ENCODE measurements at regions not wholly inside any gene's neighbourhood (a gene's known extent, or its start where the extent isn't known, plus 50 kb on each side); places are given as distances from the start of the nearest gene placed in this dataset.

DNA sequence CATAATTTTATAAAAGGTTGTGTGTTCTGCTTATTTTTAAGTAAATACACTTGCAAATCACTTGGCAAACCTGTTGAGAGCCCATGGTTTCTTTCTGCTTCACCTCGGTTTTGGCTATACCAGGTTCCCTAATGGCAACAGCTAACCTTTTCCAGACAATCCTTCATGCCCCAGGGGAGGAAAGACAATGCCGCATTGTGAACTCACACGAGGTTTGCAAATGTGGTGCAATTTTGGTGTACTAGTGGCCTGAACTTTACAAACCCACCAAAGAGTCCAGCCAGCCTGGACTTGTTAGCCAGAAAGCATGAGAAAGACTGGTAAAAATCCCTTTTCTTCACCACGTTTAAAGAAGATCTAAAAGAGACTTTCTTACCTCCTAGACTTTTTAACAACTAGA is 84.8 kb upstream of the SOX4 start:
- Histone ChIP-seq H3K4me3 (no peak overlapping the region), H3K27me3 (no peaks in the 10 kb centered on the region), H3K9me3 (ENCODE audit: low read depth) (no peaks in the 10 kb centered on the region), H3K27ac (no peak overlapping the region), H3K4me1 (ENCODE audit: low read depth) (no peaks in the 10 kb centered on the region), H3K36me3 (no peaks in the 10 kb centered on the region)
- TF ChIP-seq, protein P1, sequence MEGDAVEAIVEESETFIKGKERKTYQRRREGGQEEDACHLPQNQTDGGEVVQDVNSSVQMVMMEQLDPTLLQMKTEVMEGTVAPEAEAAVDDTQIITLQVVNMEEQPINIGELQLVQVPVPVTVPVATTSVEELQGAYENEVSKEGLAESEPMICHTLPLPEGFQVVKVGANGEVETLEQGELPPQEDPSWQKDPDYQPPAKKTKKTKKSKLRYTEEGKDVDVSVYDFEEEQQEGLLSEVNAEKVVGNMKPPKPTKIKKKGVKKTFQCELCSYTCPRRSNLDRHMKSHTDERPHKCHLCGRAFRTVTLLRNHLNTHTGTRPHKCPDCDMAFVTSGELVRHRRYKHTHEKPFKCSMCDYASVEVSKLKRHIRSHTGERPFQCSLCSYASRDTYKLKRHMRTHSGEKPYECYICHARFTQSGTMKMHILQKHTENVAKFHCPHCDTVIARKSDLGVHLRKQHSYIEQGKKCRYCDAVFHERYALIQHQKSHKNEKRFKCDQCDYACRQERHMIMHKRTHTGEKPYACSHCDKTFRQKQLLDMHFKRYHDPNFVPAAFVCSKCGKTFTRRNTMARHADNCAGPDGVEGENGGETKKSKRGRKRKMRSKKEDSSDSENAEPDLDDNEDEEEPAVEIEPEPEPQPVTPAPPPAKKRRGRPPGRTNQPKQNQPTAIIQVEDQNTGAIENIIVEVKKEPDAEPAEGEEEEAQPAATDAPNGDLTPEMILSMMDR (IDR thresholded peaks at IDR 0.05; ENCODE audit: low read depth, low read length), result no peak
- DNase-seq (ENCODE audit: low read depth in 1 of 2, low spot score in 1 of 2), result no peak

DNA sequence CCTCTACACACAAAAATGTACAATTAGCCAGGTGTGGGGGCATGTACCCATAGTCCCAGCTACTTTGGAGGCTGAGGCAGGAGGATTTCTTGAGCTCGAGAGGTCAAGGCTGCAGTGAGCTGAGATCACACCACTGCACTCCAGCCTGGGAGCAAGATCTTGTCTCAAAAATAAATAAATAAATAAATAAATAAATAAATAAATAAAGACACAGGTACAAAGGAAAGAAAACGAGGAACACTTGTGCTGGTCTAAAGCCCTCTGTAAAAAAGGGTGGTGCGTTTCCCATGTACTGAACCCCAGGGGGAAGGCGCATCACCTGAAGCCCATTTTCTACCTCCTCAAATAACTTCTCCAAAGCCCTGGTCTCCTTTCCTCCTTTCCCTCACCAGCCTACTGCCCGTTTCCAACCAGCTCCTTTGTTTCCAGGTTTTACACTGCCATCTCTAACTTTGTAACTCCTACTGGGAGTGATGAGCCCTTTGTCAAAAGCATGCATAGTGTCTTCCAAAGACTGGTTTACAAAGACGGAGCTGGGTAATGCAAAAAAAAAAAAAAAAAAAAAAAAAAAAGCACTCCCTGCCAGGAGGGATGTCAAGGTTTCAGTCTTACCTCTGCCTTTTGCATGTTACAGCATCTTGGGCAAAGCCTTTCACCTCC is 81.5 kb upstream of the SOX4 start:
- no peaks in the 10 kb centered on the region for H3K9me3 ChIP-seq (ENCODE audit: low read depth)
- no peaks in the 10 kb centered on the region for H3K36me3 ChIP-seq
- no peak overlapping the region for H3K27ac ChIP-seq
- TF ChIP-seq, protein P1 (IDR thresholded peaks at IDR 0.05; ENCODE audit: low read depth, low read length), result no peak
- no peaks in the 10 kb centered on the region for H3K27me3 ChIP-seq
- H3K4me3 ChIP-seq, result no peak overlapping the region
- no peak for DNase-seq (ENCODE audit: low read depth in 1 of 2, low spot score in 1 of 2)
- H3K4me1 ChIP-seq (ENCODE audit: low read depth), result no peaks in the 10 kb centered on the region

DNA sequence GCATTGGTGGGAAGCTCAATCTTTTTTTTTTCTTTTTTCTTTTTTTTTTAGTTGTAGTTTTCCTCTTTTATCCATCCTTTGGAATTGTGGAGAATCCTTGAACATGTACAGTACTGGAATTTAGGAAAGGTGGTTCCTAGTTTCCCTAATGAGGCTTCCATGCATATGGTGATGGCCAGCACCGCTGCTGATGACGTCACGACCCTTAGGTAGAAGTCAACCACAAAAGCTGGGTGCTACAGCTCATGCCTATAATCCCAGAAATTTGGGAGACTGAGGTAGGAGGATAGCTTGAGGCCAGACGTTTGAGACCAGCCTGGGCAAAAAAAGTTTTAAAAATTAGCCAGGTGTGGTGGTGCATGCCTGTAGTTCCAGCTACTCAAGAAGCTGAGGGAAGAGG is 79.3 kb upstream of the SOX4 start:
- Histone ChIP-seq H3K4me1 (ENCODE audit: low read depth) (no peaks in the 10 kb centered on the region), H3K9me3 (ENCODE audit: low read depth) (no peaks in the 10 kb centered on the region), H3K27me3 (no peaks in the 10 kb centered on the region), H3K4me3 (no peak overlapping the region), H3K27ac (no peak overlapping the region), H3K36me3 (no peaks in the 10 kb centered on the region)
- TF ChIP-seq, protein P1 (IDR thresholded peaks at IDR 0.05; ENCODE audit: low read depth, low read length), result no peak
- no peak for DNase-seq (ENCODE audit: low read depth in 1 of 2, low spot score in 1 of 2)

DNA sequence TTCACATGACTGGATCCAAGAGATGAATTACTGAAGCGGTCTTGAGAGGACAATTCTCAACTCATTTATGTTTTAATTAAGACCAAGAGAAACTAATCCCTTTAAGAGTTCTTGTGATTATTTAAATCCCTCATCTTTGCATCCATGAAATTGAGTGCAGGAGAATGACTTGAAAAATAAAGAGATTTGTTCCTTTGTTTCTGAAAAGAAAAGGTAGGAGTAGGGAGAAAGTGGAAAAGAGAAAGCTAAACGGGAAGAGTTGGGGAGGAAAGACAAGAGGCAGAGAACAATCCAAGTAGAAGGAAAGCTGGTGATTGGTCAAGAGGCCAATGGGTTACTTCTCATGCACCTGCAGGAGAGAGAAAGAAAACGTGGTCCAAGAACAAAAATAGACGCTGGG is 75.2 kb upstream of the SOX4 start:
- Histone ChIP-seq H3K9me3 (ENCODE audit: low read depth) (no peaks in the 10 kb centered on the region), H3K4me3 (no peak overlapping the region), H3K36me3 (no peaks in the 10 kb centered on the region), H3K27ac (no peak overlapping the region), H3K4me1 (ENCODE audit: low read depth) (no peaks in the 10 kb centered on the region), H3K27me3 (no peaks in the 10 kb centered on the region)
- TF ChIP-seq, protein P1 (IDR thresholded peaks at IDR 0.05; ENCODE audit: low read depth, low read length), result no peak
- no peak for DNase-seq (ENCODE audit: low read depth in 1 of 2, low spot score in 1 of 2)

DNA sequence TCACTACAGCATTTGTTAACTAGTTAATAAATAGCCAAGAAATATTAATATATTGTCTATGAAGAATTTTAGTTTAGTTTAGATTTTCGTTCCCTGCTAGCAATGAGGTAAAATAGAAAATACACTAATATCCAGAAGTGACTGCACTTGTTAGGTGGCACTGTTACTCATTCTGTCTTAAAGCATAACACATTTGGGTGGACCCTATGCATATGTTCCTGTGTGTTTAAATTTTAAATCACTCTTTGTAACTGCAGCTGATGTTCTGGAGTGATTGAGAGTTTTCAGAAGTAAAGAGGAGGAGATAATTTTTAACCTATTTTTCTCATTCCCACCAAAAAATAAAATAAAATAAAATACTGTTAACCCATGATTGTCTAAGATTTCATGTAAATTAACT is 73.9 kb upstream of the SOX4 start:
- Histone ChIP-seq H3K36me3 (no peaks in the 10 kb centered on the region), H3K27ac (no peak overlapping the region), H3K4me1 (ENCODE audit: low read depth) (no peaks in the 10 kb centered on the region), H3K9me3 (ENCODE audit: low read depth) (no peaks in the 10 kb centered on the region), H3K4me3 (no peak overlapping the region), H3K27me3 (no peaks in the 10 kb centered on the region)
- TF ChIP-seq, protein P1 (IDR thresholded peaks at IDR 0.05; ENCODE audit: low read depth, low read length), result no peak
- DNase-seq (ENCODE audit: low read depth in 1 of 2, low spot score in 1 of 2), result no peak

All from cardiac muscle cell (in vitro differentiated cells and primary cell).